ENCODE measurements at regions not wholly inside any gene's neighbourhood (a gene's known extent, or its start where the extent isn't known, plus 50 kb on each side); places are given as distances from the start of the nearest gene placed in this dataset.

DNA sequence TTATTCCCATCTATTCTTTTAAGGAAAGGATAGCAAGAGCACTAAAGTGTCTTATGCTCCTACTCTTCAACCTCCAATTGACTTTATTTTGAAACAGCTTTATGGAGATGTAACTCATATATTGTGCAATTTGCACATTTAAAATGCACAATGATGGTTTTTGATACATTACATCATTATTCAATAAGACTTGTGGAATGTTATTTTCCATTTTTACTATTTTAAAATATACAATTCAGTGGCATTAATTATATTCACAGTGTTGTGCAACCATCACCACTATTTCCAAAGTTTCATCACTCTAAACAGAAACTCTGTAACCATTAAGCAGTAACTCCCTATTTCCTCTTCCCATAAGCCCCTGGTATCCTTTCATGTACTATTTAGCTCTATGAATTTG is 489.8 kb downstream of the NEBL start:
- Mint-ChIP-seq H3K9me3 (no peaks in the 10 kb centered on the region), H3K4me1 (peaks cover 15% of the 10 kb centered on the region), H3K27ac (no peak overlapping the region), H3K36me3 (no peaks in the 10 kb centered on the region), H3K27me3 (ENCODE audit: low read depth) (no peaks in the 10 kb centered on the region), H3K4me3 (no peak overlapping the region)
- DNase-seq (ENCODE audit: low spot score) (no peak), ATAC-seq (no peak)
- CTCF ChIA-PET: no interaction called here
- POLR2A ChIA-PET: no interaction called here
- TF ChIP-seq KAT7 (CRISPR knock-in tag; IDR thresholded peaks at IDR 0.05; ENCODE audit: borderline replicate concordance) (no peak), ZNF121 (CRISPR knock-in tag; IDR thresholded peaks at IDR 0.05) (no peak), ETV6 (CRISPR knock-in tag; IDR thresholded peaks at IDR 0.05) (no peak), ZBTB21 (CRISPR knock-in tag; IDR thresholded peaks at IDR 0.05; ENCODE audit: borderline replicate concordance) (no peak), HMGA2 (CRISPR knock-in tag; IDR thresholded peaks at IDR 0.05) (no peak), RELA (CRISPR knock-in tag; IDR thresholded peaks at IDR 0.05; ENCODE audit: borderline replicate concordance) (no peak), TP53 (CRISPR knock-in tag; IDR thresholded peaks at IDR 0.05) (no peak), ZNF219 (CRISPR knock-in tag; IDR thresholded peaks at IDR 0.05; ENCODE audit: borderline replicate concordance) (no peak), ESRRA (CRISPR knock-in tag; IDR thresholded peaks at IDR 0.05; ENCODE audit: borderline replicate concordance) (no peak)
- TF ChIP-seq, protein P1, sequence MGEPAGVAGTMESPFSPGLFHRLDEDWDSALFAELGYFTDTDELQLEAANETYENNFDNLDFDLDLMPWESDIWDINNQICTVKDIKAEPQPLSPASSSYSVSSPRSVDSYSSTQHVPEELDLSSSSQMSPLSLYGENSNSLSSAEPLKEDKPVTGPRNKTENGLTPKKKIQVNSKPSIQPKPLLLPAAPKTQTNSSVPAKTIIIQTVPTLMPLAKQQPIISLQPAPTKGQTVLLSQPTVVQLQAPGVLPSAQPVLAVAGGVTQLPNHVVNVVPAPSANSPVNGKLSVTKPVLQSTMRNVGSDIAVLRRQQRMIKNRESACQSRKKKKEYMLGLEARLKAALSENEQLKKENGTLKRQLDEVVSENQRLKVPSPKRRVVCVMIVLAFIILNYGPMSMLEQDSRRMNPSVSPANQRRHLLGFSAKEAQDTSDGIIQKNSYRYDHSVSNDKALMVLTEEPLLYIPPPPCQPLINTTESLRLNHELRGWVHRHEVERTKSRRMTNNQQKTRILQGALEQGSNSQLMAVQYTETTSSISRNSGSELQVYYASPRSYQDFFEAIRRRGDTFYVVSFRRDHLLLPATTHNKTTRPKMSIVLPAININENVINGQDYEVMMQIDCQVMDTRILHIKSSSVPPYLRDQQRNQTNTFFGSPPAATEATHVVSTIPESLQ (CRISPR knock-in tag; IDR thresholded peaks at IDR 0.05): no peak
- TF ChIP-seq, protein P2, sequence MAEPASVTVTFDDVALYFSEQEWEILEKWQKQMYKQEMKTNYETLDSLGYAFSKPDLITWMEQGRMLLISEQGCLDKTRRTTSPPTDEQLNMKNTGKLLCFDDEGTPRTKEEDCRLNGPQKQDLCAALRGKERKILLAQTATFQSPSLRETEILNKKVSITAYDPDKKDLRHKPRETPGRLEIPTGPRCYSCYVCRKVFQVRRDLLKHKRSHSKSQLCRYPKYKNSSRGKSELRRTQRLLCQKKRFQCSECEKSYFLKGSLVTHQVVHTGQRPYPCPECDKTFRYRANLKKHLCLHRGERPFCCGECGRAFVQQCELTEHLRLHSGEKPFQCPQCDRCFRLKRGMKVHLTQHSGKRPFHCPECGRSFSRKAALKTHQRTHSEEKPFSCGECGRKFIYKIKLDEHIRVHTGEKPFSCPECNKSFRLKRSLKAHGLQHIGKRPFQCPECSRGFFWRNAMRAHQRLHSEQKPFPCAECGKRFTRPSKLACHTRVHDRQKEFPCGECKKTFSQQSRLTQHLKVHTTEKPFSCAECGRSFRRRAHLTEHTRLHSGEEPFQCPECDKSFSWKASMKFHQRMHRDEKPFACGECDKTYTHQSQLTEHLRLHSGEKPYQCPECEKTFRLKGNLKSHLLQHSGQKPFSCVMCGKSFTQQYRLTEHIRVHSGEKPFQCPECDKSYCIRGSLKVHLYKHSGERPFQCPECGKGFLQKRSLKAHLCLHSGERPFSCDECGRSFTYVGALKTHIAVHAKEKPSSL (CRISPR knock-in tag; conservative IDR thresholded peaks at IDR 0.05): no peak
- TF ChIP-seq, protein P3, sequence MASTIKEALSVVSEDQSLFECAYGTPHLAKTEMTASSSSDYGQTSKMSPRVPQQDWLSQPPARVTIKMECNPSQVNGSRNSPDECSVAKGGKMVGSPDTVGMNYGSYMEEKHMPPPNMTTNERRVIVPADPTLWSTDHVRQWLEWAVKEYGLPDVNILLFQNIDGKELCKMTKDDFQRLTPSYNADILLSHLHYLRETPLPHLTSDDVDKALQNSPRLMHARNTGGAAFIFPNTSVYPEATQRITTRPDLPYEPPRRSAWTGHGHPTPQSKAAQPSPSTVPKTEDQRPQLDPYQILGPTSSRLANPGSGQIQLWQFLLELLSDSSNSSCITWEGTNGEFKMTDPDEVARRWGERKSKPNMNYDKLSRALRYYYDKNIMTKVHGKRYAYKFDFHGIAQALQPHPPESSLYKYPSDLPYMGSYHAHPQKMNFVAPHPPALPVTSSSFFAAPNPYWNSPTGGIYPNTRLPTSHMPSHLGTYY (CRISPR knock-in tag; IDR thresholded peaks at IDR 0.05): no peak

DNA sequence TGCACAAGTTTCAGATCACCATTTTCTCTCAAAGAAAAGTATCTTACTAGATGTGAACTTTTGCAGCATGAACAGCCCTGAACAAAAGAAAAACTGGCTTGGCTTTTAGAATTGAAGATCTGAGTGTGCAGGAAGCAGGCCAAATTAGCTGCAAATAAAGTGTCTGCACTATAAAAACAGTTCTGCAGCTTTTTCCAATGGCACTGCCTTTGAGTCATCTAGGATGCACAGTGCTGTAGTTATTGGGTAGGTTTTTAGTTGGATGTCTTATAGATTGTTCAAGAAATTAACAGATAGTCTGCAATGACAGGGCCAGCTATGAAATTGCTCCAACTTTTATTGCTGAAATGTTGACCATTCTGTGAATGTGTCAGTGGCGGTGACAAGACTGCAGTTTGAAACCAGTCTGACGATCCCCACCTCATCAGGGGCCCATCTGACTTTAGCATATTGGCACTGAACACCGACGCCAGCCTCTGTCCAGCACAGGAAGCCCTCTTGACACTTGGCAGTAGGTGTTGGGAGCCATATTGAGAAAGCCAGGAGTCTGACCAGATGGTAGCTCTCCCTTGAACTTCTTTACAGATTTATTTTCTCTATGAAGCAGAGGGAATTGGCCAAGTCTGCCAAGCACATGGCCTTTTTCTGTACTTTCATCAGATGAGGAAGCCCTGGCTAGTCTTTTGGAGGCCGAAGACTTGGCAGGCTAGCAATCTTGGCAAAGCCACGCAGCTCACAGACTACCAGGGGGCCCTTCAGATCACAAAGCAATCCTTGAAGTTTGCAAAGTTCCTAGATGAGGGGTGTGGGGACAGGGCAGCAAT is 490.6 kb downstream of the NEBL start:
- no peaks in the 10 kb centered on the region for H3K27me3 Mint-ChIP-seq (ENCODE audit: low read depth)
- H3K9me3 Mint-ChIP-seq: no peaks in the 10 kb centered on the region
- H3K4me1 Mint-ChIP-seq: peaks cover 15% of the 10 kb centered on the region
- ChIA-PET CTCF (no interaction called here), POLR2A (no interaction called here)
- no peaks in the 10 kb centered on the region for H3K36me3 Mint-ChIP-seq
- ATAC-seq (no peak), DNase-seq (ENCODE audit: low spot score) (no peak)
- H3K4me3 Mint-ChIP-seq: no peak overlapping the region
- no peak overlapping the region for H3K27ac Mint-ChIP-seq
- no peak for TF ChIP-seq OVOL2 (CRISPR knock-in tag; IDR thresholded peaks at IDR 0.05; ENCODE audit: borderline replicate concordance)
- TF ChIP-seq ZNF219 (CRISPR knock-in tag; IDR thresholded peaks at IDR 0.05; ENCODE audit: borderline replicate concordance): no peak
- TF ChIP-seq, protein P4, sequence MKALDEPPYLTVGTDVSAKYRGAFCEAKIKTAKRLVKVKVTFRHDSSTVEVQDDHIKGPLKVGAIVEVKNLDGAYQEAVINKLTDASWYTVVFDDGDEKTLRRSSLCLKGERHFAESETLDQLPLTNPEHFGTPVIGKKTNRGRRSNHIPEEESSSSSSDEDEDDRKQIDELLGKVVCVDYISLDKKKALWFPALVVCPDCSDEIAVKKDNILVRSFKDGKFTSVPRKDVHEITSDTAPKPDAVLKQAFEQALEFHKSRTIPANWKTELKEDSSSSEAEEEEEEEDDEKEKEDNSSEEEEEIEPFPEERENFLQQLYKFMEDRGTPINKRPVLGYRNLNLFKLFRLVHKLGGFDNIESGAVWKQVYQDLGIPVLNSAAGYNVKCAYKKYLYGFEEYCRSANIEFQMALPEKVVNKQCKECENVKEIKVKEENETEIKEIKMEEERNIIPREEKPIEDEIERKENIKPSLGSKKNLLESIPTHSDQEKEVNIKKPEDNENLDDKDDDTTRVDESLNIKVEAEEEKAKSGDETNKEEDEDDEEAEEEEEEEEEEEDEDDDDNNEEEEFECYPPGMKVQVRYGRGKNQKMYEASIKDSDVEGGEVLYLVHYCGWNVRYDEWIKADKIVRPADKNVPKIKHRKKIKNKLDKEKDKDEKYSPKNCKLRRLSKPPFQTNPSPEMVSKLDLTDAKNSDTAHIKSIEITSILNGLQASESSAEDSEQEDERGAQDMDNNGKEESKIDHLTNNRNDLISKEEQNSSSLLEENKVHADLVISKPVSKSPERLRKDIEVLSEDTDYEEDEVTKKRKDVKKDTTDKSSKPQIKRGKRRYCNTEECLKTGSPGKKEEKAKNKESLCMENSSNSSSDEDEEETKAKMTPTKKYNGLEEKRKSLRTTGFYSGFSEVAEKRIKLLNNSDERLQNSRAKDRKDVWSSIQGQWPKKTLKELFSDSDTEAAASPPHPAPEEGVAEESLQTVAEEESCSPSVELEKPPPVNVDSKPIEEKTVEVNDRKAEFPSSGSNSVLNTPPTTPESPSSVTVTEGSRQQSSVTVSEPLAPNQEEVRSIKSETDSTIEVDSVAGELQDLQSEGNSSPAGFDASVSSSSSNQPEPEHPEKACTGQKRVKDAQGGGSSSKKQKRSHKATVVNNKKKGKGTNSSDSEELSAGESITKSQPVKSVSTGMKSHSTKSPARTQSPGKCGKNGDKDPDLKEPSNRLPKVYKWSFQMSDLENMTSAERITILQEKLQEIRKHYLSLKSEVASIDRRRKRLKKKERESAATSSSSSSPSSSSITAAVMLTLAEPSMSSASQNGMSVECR (CRISPR knock-in tag; IDR thresholded peaks at IDR 0.05; ENCODE audit: borderline replicate concordance): no peak
- TF ChIP-seq MYBL2 (CRISPR knock-in tag; IDR thresholded peaks at IDR 0.05): no peak
- TF ChIP-seq, protein P1 (CRISPR knock-in tag; IDR thresholded peaks at IDR 0.05): no peak
- TF ChIP-seq ATF1 (CRISPR knock-in tag; IDR thresholded peaks at IDR 0.05): no peak
- no peak for TF ChIP-seq ETV6 (CRISPR knock-in tag; IDR thresholded peaks at IDR 0.05)
- no peak for TF ChIP-seq ZNF671 (CRISPR knock-in tag; IDR thresholded peaks at IDR 0.05)
- no peak for TF ChIP-seq ZNF232 (CRISPR knock-in tag; IDR thresholded peaks at IDR 0.05)
- TF ChIP-seq, protein P5, sequence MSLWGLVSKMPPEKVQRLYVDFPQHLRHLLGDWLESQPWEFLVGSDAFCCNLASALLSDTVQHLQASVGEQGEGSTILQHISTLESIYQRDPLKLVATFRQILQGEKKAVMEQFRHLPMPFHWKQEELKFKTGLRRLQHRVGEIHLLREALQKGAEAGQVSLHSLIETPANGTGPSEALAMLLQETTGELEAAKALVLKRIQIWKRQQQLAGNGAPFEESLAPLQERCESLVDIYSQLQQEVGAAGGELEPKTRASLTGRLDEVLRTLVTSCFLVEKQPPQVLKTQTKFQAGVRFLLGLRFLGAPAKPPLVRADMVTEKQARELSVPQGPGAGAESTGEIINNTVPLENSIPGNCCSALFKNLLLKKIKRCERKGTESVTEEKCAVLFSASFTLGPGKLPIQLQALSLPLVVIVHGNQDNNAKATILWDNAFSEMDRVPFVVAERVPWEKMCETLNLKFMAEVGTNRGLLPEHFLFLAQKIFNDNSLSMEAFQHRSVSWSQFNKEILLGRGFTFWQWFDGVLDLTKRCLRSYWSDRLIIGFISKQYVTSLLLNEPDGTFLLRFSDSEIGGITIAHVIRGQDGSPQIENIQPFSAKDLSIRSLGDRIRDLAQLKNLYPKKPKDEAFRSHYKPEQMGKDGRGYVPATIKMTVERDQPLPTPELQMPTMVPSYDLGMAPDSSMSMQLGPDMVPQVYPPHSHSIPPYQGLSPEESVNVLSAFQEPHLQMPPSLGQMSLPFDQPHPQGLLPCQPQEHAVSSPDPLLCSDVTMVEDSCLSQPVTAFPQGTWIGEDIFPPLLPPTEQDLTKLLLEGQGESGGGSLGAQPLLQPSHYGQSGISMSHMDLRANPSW (CRISPR knock-in tag; conservative IDR thresholded peaks at IDR 0.05; ENCODE audit: low read depth): no peak

All from WTC11 (cell line).